Esophagus (tissue), 2 donors: ENCODE measurements at regions not wholly inside any gene's neighbourhood (a gene's known extent, or its start where the extent isn't known, plus 50 kb on each side); places are given as distances from the start of the nearest gene placed in this dataset.

ENCODE experiments used
- H3K27ac ChIP-seq, 2 donors: one replicate each; pipeline ENCODE4 v1.5.1; 2013; ENCODE audit warnings: low read depth in 2 of 2, mild to moderate bottlenecking in 2 of 2, inconsistent platforms in 1 of 2, low read length in 1 of 2, moderate library complexity in 1 of 2
- H3K27me3 ChIP-seq, 2 donors: one replicate each; pipeline ENCODE4 v1.6.1; 2013; ENCODE audit warnings: low read length in 2 of 2, control low read depth in 1 of 2, mild to moderate bottlenecking in 1 of 2; ENCODE audit not compliant: insufficient read depth in 2 of 2, control insufficient read depth in 1 of 2
- H3K36me3 ChIP-seq, 2 donors: one replicate each; pipeline ENCODE4 v1.6.1; 2013; ENCODE audit warnings: low read length in 1 of 2; ENCODE audit not compliant: control insufficient read depth in 2 of 2, insufficient read depth in 2 of 2
- H3K4me1 ChIP-seq, 2 donors: one replicate each; pipeline ENCODE4 v1.6.1; 2013; ENCODE audit warnings: low read length in 1 of 2; ENCODE audit not compliant: control insufficient read depth in 2 of 2, insufficient read depth in 2 of 2
- H3K4me3 ChIP-seq, 2 donors: one replicate each; pipeline ENCODE4 v1.5.1; 2013; ENCODE audit warnings: low read length in 2 of 2, mild to moderate bottlenecking in 2 of 2, low read depth in 1 of 2, moderate library complexity in 1 of 2
- H3K9me3 ChIP-seq, 2 donors: one replicate each; pipeline ENCODE4 v1.6.1; 2013; ENCODE audit warnings: mild to moderate bottlenecking in 2 of 2, low read depth in 1 of 2, low read length in 1 of 2, moderate library complexity in 1 of 2; ENCODE audit not compliant: control insufficient read depth in 2 of 2, insufficient read depth in 1 of 2
- WGBS, 2 donors: extraction: QIAGEN DNeasy Blood & Tissue Kit; methylation state at CpG; one replicate each; pipeline ENCODE4 v1.1.7; 2013; 5-methylcytosine and 5-hydroxymethylcytosine counted together
- donor health status: healthy with polysubstance abuse.
- donor health status: Bipolar disorder and iron deficiency.

GRCh38 chr2:236871500-236872001 lies 214.1 kb upstream of the COPS8 start:
- Histone ChIP-seq H3K9me3 (no peaks in the 10 kb centered on the region), H3K36me3 (no peaks in the 10 kb centered on the region), H3K4me1 (peaks cover 0 to 2% of the 10 kb centered on the region in 2 donors), H3K4me3 (no peak overlapping the region), H3K27me3 (no peaks in the 10 kb centered on the region), H3K27ac (peak overlapping the region; percentile 69 to 90)
- WGBS, 2 donors, result 27 to 38% methylated on average over 6 of the region's 6 CpGs

- Histone ChIP-seq H3K36me3 (no peaks in the 10 kb centered on the region), H3K27ac (peak overlapping the region; percentile 69 to 90), H3K4me1 (peaks cover 0 to 2% of the 10 kb centered on the region in 2 donors), H3K27me3 (no peaks in the 10 kb centered on the region), H3K9me3 (no peaks in the 10 kb centered on the region), H3K4me3 (no peak overlapping the region)
- WGBS, 2 donors, result 79 to 89% methylated on average over 4 of the region's 4 CpGs
These were observed 213.7 kb upstream of the COPS8 start for GRCh38 chr2:236872015-236872414.

GRCh38 chr2:236872981-236873380 lies 212.7 kb upstream of the COPS8 start:
- Histone ChIP-seq H3K9me3 (no peaks in the 10 kb centered on the region), H3K27me3 (no peaks in the 10 kb centered on the region), H3K4me3 (no peak overlapping the region), H3K27ac (peak overlapping the region in 1 of 2 donors; percentile 40), H3K4me1 (peaks cover 0 to 2% of the 10 kb centered on the region in 2 donors), H3K36me3 (no peaks in the 10 kb centered on the region)
- WGBS, 2 donors, result 91 to 95% methylated on average over 7 of the region's 7 CpGs

GRCh38 chr2:236873636-236874035 lies 212.1 kb upstream of the COPS8 start:
- Histone ChIP-seq H3K9me3 (no peaks in the 10 kb centered on the region), H3K4me3 (no peak overlapping the region), H3K4me1 (peaks cover 0 to 2% of the 10 kb centered on the region in 2 donors), H3K36me3 (no peaks in the 10 kb centered on the region), H3K27me3 (no peaks in the 10 kb centered on the region), H3K27ac (no peak overlapping the region)
- 38 to 52% methylated on average over 4 of the region's 4 CpGs for WGBS, 2 donors

GRCh38 chr2:236874866-236875481 lies 210.7 kb upstream of the COPS8 start:
- H3K27me3 ChIP-seq, result no peaks in the 10 kb centered on the region
- peak overlapping the region; percentile 73 to 87 for H3K27ac ChIP-seq
- H3K4me3 ChIP-seq, result no peak overlapping the region
- 77 to 78% methylated on average over 3 of the region's 3 CpGs for WGBS, 2 donors
- H3K4me1 ChIP-seq, result peaks cover 0 to 2% of the 10 kb centered on the region in 2 donors
- H3K9me3 ChIP-seq, result no peaks in the 10 kb centered on the region
- H3K36me3 ChIP-seq, result no peaks in the 10 kb centered on the region

- H3K36me3 ChIP-seq, result no peaks in the 10 kb centered on the region
- 44 to 56% methylated on average over 16 of the region's 16 CpGs for WGBS, 2 donors
- peak overlapping the region; percentile 67 to 77 for H3K27ac ChIP-seq
- peak overlapping the region in 1 of 2 donors; percentile 11 for H3K4me3 ChIP-seq
- H3K9me3 ChIP-seq, result no peaks in the 10 kb centered on the region
- no peaks in the 10 kb centered on the region for H3K27me3 ChIP-seq
- H3K4me1 ChIP-seq, result peaks cover 0 to 2% of the 10 kb centered on the region in 2 donors
These were observed 209.7 kb upstream of the COPS8 start for GRCh38 chr2:236875906-236876505.

- H3K4me3 ChIP-seq, result peak overlapping the region in 1 of 2 donors; percentile 11
- peaks cover 0 to 2% of the 10 kb centered on the region in 2 donors for H3K4me1 ChIP-seq
- H3K27ac ChIP-seq, result peak overlapping the region in 1 of 2 donors; percentile 67
- no peaks in the 10 kb centered on the region for H3K36me3 ChIP-seq
- H3K9me3 ChIP-seq, result no peaks in the 10 kb centered on the region
- WGBS, 2 donors, result 72 to 73% methylated on average over 4 of the region's 4 CpGs
- no peaks in the 10 kb centered on the region for H3K27me3 ChIP-seq
These were observed 209.0 kb upstream of the COPS8 start for GRCh38 chr2:236876642-236877041.

- H3K27me3 ChIP-seq, result no peaks in the 10 kb centered on the region
- 87 to 90% methylated on average over 2 of the region's 2 CpGs for WGBS, 2 donors
- H3K9me3 ChIP-seq, result no peaks in the 10 kb centered on the region
- H3K4me3 ChIP-seq, result no peak overlapping the region
- H3K4me1 ChIP-seq, result peaks cover 0 to 2% of the 10 kb centered on the region in 2 donors
- no peaks in the 10 kb centered on the region for H3K36me3 ChIP-seq
- peak overlapping the region in 1 of 2 donors; percentile 55 for H3K27ac ChIP-seq
These were observed 207.7 kb upstream of the COPS8 start for GRCh38 chr2:236877972-236878371.

GRCh38 chr2:236879416-236879963 lies 206.2 kb upstream of the COPS8 start:
- H3K4me1 ChIP-seq, result peaks cover 0 to 2% of the 10 kb centered on the region in 2 donors
- no peaks in the 10 kb centered on the region for H3K9me3 ChIP-seq
- no peak overlapping the region for H3K4me3 ChIP-seq
- H3K27me3 ChIP-seq, result no peaks in the 10 kb centered on the region
- no peak overlapping the region for H3K27ac ChIP-seq
- 77 to 81% methylated on average over 3 of the region's 3 CpGs for WGBS, 2 donors
- H3K36me3 ChIP-seq, result no peaks in the 10 kb centered on the region
